K562 (cell line): ENCODE measurements at regions not wholly inside any gene's neighbourhood (a gene's known extent, or its start where the extent isn't known, plus 50 kb on each side); places are given as distances from the start of the nearest gene placed in this dataset.

ENCODE experiments used
- ARID1B ChIP-seq: fragments of 450-650 bp; IDR thresholded peaks from 2 replicates; pipeline ENCODE4 v1.6.1; 2016; ENCODE audit warnings: antibody characterized with exemption, mild to moderate bottlenecking, inconsistent platforms
- CHAMP1 ChIP-seq: fragments of 450-650 bp; IDR thresholded peaks from 2 replicates; pipeline ENCODE4 v1.6.1; 2016; ENCODE audit warnings: mild to moderate bottlenecking
- EZH2 ChIP-seq: IDR thresholded peaks from 2 replicates; pipeline ENCODE4 v1.6.1; 2012; ENCODE audit warnings: low read depth, mild to moderate bottlenecking, inconsistent platforms, low read length, borderline replicate concordance
- FOSL1 ChIP-seq: fragments of 200-800 bp; sonication (Bioruptor generic); conservative IDR thresholded peaks from 2 replicates; pipeline ENCODE4 v1.6.1; 2016; ENCODE audit warnings: missing genetic modification characterization, missing compliant biosample characterization
- GABPB1 ChIP-seq: sonication (generic); formaldehyde crosslinking; IDR thresholded peaks from 2 replicates; pipeline ENCODE4 v1.8.0; 2022; ENCODE audit warnings: mild to moderate bottlenecking, missing genetic modification reagents
- HMG20B ChIP-seq: fragments of 250-450 bp; sonication (Bioruptor Pico); IDR thresholded peaks from 2 replicates; pipeline ENCODE4 v1.5.0; 2021; ENCODE audit warnings: mild to moderate bottlenecking
- MAX ChIP-seq: sonication (generic); formaldehyde crosslinking; IDR thresholded peaks from 2 replicates; pipeline ENCODE4 v1.9.0; 2022; ENCODE audit warnings: mild to moderate bottlenecking, missing genetic modification reagents
- PCBP2 ChIP-seq: fragments of 200-400 bp; formaldehyde crosslinking; IDR thresholded peaks from 2 replicates; pipeline ENCODE4 v1.6.1; 2018; ENCODE audit warnings: low read length, low read depth, mild to moderate bottlenecking, moderate library complexity; ENCODE audit not compliant: poor library complexity, severe bottlenecking
- PHB ChIP-seq: fragments of 250-450 bp; sonication (Bioruptor Pico); IDR thresholded peaks from 2 replicates; pipeline ENCODE4 v1.5.0; 2021
- PHB2 ChIP-seq: fragments of 450-650 bp; IDR thresholded peaks from 2 replicates; pipeline ENCODE4 v1.6.1; 2017; ENCODE audit warnings: low read depth
- POLR2H ChIP-seq: IDR thresholded peaks from 2 replicates; pipeline ENCODE4 v1.6.1; 2016; ENCODE audit warnings: missing genetic modification characterization, low read depth, mild to moderate bottlenecking, control low read depth, missing compliant biosample characterization, moderate library complexity
- SNRNP70 ChIP-seq: fragments of 200-400 bp; formaldehyde crosslinking; optimal IDR thresholded peaks from 2 replicates; pipeline ENCODE3; 2017; ENCODE audit warnings: low read depth, low read length
- TEAD1 ChIP-seq, 2 experiments: fragments of 450-650 bp in 1 of 2; sonication (generic) in 1 of 2; formaldehyde crosslinking; IDR thresholded peaks; 2 replicates each; pipeline versions ENCODE4 v1.4.0 to v1.8.0; 2020 to 2022; ENCODE audit warnings: mild to moderate bottlenecking in 2 of 2, missing genetic modification reagents in 1 of 2
- TEAD4 ChIP-seq, 2 experiments: sonication (generic) in 1 of 2; formaldehyde crosslinking in 1 of 2; IDR thresholded peaks; 2 replicates each; pipeline versions ENCODE4 v1.6.1 to v1.8.0; 2012 to 2022; ENCODE audit warnings: borderline replicate concordance in 1 of 2, inconsistent platforms in 1 of 2, low read length in 1 of 2, mild to moderate bottlenecking in 1 of 2, missing genetic modification reagents in 1 of 2
- ZNF518B ChIP-seq: fragments of 250-450 bp; sonication (Bioruptor Pico); IDR thresholded peaks from 2 replicates; pipeline ENCODE4 v1.5.0; 2021; ENCODE audit warnings: mild to moderate bottlenecking, moderate library complexity
- ZNF586 ChIP-seq: fragments of 450-650 bp; formaldehyde crosslinking; conservative IDR thresholded peaks from 2 replicates; pipeline ENCODE4 v1.4.0; 2020; ENCODE audit warnings: mild to moderate bottlenecking, moderate library complexity
- TF ChIP-seq, protein P1 (sequence below): fragments of 250-450 bp; sonication (Bioruptor Pico); IDR thresholded peaks from 2 replicates; pipeline ENCODE4 v1.4.0; 2020; ENCODE audit warnings: mild to moderate bottlenecking, moderate library complexity, borderline replicate concordance
- TF ChIP-seq, protein P2 (sequence below): fragments of 250-450 bp; sonication (Bioruptor Pico); IDR thresholded peaks from 2 replicates; pipeline ENCODE4 v1.9.0; 2021; ENCODE audit warnings: mild to moderate bottlenecking

GRCh38 chr6:15904651-15905376 is 224.1 kb upstream of the MYLIP start (continued):
- no peak for TF ChIP-seq TEAD4 (IDR thresholded peaks at IDR 0.05; ENCODE audit: low read length)
- TF ChIP-seq TEAD4 (CRISPR knock-in tag; IDR thresholded peaks at IDR 0.05; ENCODE audit: borderline replicate concordance), result no peak
- peak; percentile 85; the same call in 1 of the 2 replicates for TF ChIP-seq HMG20B (CRISPR knock-in tag)
- TF ChIP-seq FOSL1 (tag), result no peak; the same call in 1 of the 2 replicates
- TF ChIP-seq, protein P1, sequence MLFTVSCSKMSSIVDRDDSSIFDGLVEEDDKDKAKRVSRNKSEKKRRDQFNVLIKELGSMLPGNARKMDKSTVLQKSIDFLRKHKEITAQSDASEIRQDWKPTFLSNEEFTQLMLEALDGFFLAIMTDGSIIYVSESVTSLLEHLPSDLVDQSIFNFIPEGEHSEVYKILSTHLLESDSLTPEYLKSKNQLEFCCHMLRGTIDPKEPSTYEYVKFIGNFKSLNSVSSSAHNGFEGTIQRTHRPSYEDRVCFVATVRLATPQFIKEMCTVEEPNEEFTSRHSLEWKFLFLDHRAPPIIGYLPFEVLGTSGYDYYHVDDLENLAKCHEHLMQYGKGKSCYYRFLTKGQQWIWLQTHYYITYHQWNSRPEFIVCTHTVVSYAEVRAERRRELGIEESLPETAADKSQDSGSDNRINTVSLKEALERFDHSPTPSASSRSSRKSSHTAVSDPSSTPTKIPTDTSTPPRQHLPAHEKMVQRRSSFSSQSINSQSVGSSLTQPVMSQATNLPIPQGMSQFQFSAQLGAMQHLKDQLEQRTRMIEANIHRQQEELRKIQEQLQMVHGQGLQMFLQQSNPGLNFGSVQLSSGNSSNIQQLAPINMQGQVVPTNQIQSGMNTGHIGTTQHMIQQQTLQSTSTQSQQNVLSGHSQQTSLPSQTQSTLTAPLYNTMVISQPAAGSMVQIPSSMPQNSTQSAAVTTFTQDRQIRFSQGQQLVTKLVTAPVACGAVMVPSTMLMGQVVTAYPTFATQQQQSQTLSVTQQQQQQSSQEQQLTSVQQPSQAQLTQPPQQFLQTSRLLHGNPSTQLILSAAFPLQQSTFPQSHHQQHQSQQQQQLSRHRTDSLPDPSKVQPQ (CRISPR knock-in tag), result peak; percentile 93; the same call in 1 of the 2 replicates
- TF ChIP-seq ZNF518B (CRISPR knock-in tag), result peak; percentile 79; the same call in 1 of the 2 replicates
- peak; percentile 94 for TF ChIP-seq ZNF586 (CRISPR knock-in tag)
- TF ChIP-seq, protein P2, sequence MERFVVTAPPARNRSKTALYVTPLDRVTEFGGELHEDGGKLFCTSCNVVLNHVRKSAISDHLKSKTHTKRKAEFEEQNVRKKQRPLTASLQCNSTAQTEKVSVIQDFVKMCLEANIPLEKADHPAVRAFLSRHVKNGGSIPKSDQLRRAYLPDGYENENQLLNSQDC (CRISPR knock-in tag), result no peak
- no peak for TF ChIP-seq PCBP2
- no peak for TF ChIP-seq MAX (CRISPR knock-in tag)
- TF ChIP-seq TEAD1 (CRISPR knock-in tag; IDR thresholded peaks at IDR 0.05), result peak in 1 of 2 experiments; percentile 98; a peak in 2 of 4 replicates
- TF ChIP-seq ARID1B, result no peak
- peak; percentile 96; the same call in 1 of the 2 replicates for TF ChIP-seq PHB (CRISPR knock-in tag)
- TF ChIP-seq PHB2, result no peak
- no peak for TF ChIP-seq SNRNP70
- TF ChIP-seq POLR2H (tag), result peak; percentile 74
- TF ChIP-seq EZH2, result no peak
- no peak for TF ChIP-seq CHAMP1
- TF ChIP-seq GABPB1 (CRISPR knock-in tag), result no peak
